WTC11 (cell line): ENCODE measurements at regions not wholly inside any gene's neighbourhood (a gene's known extent, or its start where the extent isn't known, plus 50 kb on each side); places are given as distances from the start of the nearest gene placed in this dataset.

Experiments
- CREB1 ChIP-seq: sonication (generic); formaldehyde crosslinking; IDR thresholded peaks from 2 replicates; pipeline ENCODE4 v1.8.0; 2023; ENCODE audit warnings: mild to moderate bottlenecking, missing genetic modification reagents
- FOXJ3 ChIP-seq: sonication (generic); formaldehyde crosslinking; IDR thresholded peaks from 2 replicates; pipeline ENCODE4 v1.9.0; 2021; ENCODE audit warnings: missing genetic modification reagents, mild to moderate bottlenecking, borderline replicate concordance
- FOXP1 ChIP-seq: sonication (generic); formaldehyde crosslinking; IDR thresholded peaks from 2 replicates; pipeline ENCODE4 v1.8.0; 2022; ENCODE audit warnings: missing genetic modification reagents, mild to moderate bottlenecking, moderate library complexity, borderline replicate concordance
- NR1H2 ChIP-seq: sonication (generic); formaldehyde crosslinking; IDR thresholded peaks from 2 replicates; pipeline ENCODE4 v1.9.0; 2021; ENCODE audit warnings: mild to moderate bottlenecking, moderate library complexity, missing genetic modification reagents
- TF ChIP-seq, protein P1 (sequence below): fragments of 200-600 bp; IDR thresholded peaks from 2 replicates; pipeline ENCODE4 v1.8.0; 2022; ENCODE audit warnings: antibody characterized with exemption
- TF ChIP-seq, protein P2 (sequence below): sonication (generic); formaldehyde crosslinking; IDR thresholded peaks from 2 replicates; pipeline ENCODE4 v1.8.1; 2022; ENCODE audit warnings: mild to moderate bottlenecking, missing genetic modification reagents, moderate library complexity, borderline replicate concordance

DNA sequence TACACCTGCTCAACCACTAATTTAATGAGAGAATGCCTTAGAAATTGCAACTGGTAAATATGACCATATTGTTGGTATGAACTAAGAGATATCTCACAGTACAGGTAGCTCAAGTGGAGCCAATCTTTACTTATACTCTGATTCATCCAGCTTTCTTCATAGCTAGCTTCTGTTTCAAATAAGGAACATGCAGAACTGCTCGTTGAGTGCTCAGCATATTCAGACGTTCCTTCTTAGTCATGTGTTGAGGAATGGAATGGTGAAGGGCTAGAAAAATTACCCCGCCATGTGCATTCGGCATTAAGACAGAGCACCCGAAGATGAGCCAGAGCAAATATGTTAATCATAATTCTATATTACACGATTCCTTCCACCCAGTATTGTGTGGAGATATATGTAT, 144.0 kb upstream of the VRK2 start:
- TF ChIP-seq, protein P1, sequence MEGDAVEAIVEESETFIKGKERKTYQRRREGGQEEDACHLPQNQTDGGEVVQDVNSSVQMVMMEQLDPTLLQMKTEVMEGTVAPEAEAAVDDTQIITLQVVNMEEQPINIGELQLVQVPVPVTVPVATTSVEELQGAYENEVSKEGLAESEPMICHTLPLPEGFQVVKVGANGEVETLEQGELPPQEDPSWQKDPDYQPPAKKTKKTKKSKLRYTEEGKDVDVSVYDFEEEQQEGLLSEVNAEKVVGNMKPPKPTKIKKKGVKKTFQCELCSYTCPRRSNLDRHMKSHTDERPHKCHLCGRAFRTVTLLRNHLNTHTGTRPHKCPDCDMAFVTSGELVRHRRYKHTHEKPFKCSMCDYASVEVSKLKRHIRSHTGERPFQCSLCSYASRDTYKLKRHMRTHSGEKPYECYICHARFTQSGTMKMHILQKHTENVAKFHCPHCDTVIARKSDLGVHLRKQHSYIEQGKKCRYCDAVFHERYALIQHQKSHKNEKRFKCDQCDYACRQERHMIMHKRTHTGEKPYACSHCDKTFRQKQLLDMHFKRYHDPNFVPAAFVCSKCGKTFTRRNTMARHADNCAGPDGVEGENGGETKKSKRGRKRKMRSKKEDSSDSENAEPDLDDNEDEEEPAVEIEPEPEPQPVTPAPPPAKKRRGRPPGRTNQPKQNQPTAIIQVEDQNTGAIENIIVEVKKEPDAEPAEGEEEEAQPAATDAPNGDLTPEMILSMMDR = no peak
- no peak for TF ChIP-seq FOXP1 (CRISPR knock-in tag)
- TF ChIP-seq, protein P2, sequence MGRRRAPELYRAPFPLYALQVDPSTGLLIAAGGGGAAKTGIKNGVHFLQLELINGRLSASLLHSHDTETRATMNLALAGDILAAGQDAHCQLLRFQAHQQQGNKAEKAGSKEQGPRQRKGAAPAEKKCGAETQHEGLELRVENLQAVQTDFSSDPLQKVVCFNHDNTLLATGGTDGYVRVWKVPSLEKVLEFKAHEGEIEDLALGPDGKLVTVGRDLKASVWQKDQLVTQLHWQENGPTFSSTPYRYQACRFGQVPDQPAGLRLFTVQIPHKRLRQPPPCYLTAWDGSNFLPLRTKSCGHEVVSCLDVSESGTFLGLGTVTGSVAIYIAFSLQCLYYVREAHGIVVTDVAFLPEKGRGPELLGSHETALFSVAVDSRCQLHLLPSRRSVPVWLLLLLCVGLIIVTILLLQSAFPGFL = no peak
- no peak for TF ChIP-seq FOXJ3 (CRISPR knock-in tag)
- TF ChIP-seq NR1H2 (CRISPR knock-in tag) = no peak
- no peak for TF ChIP-seq CREB1 (CRISPR knock-in tag)
